Activated CD4-positive, CD25-positive, alpha-beta regulatory T cell treated with anti-CD3 and anti-CD28 coated beads, Interleukin-2, amount 50 U/mL, for 24 hours (primary cell): ENCODE measurements at regions not wholly inside any gene's neighbourhood (a gene's known extent, or its start where the extent isn't known, plus 50 kb on each side); places are given as distances from the start of the nearest gene placed in this dataset.

Experiments
- ATAC-seq, 2 donors: fragments of 150-1000 bp; cut with Tn5 transposase; one replicate each; pipeline ENCODE4 v1.10.0; 2021; ENCODE audit warnings: mild to moderate bottlenecking in 1 of 2, moderate library complexity in 1 of 2

DNA sequence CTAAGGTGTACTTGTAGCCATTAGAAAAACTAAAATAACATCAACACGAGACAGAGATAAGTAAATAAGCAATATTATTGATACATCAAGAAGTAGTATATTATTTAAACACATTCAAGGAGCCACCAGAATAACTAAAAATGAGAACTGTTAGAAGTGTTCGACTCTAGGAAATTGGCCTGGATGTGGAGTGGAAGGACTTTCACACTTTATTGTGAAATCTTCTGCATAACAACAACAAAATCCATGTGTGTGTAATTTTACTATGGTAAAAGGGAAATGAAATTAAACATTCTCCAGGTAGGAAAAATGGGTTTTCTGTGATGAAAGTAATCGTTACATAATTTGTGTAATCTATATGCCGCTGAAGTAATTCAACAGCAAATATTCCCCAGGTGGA is 96.3 kb upstream of the RNF152 start:
- no peak for ATAC-seq

DNA sequence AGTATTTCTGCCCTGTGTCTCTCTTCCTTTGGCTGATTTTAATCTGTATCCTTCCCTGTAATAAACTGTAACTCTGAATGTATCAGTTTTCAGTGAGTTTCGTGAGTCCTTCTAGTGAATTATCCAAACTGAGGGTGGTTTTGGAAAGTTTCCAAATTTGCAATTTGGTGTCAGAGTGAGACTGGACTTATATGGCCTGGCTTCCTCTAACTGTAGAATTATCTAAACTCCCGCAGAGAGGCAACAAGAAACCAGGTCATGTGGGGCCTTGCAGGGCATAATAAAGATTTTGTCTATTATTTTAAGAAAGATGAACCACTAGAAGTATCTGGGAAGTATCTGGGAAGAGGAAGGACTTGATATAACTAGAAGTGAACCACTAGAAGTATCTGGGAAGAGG is 95.3 kb upstream of the RNF152 start:
- ATAC-seq = no peak

DNA sequence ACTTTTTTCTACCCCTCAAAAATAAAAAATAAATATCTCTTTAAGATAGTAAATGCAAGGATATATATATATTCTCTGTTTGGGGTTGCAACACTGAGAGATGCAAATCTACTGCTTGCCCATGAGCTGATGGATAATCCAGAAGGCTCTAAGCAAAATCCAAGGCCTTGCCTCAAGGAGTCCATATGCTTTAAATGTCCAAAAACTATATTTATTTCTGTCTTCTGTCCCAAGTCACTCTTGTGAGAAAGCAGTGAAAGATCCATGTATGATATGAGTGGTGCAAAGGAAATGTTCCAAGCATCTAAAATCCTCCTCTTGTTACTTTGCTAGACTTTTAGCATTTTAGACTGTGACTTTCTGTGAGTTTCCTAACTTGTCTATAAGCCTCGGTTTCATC is 92.9 kb upstream of the RNF152 start:
- ATAC-seq = no peak

DNA sequence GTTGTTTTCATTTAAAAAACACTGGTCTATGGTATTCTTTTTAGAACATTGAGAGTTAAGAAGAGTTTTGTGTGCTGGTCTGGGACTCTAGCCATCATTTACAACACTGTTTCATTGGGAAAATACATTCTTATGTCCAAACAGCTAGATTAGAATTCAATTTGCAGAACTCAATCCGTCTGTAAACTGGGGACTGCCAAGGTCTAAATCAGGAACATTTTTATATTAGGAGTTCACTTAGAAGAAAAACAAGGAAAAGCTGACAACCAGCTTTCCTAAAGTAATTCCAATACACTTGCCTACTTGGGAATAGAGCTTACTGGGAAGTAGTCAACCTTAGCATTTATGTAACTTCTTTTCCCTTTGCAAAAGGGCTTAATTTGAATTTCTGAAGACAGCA is 91.5 kb upstream of the RNF152 start:
- ATAC-seq = no peak

DNA sequence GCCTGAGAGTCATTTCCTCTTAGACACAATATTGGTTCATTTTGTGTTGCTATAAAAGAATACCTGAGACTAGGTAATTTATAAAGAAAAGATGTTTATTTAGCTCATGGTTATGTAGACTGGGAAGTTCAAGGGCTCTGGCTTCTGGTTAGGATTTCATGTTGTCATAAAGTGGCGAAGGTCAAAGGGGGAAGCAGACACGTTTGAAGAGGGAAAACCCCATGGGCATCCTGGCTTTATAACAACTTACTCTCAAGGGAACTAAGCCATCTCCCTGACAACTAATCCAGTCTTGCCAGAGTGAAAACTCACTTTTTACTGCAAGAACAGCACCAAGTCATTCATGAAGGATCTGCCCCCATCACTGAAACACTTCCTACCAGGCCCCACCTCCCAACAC is 89.7 kb upstream of the RNF152 start:
- no peak for ATAC-seq

DNA sequence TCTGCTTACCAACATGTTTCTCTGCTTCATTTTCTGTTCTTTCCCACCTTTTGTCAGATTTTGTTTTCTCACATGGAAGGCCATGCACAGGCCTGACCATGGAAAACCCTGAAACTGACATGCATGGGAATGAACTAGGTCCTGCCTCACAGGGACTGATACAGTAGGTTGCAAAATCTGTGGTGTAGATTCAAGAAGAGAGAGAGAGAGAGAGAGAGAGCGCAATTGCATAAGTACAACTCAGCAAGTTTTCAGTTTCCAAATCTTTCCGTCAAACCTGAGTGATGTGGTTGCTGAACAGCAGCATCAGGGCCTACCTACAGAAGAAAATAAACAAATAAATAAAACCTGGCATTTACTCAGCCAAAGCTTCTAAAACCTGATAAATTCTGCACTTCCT is 87.5 kb upstream of the RNF152 start:
- no peak for ATAC-seq

- peak; percentile 81 to 86 for ATAC-seq
Observed at GRCh38 chr18:61975526-61976326, 82.9 kb upstream of the RNF152 start.

DNA sequence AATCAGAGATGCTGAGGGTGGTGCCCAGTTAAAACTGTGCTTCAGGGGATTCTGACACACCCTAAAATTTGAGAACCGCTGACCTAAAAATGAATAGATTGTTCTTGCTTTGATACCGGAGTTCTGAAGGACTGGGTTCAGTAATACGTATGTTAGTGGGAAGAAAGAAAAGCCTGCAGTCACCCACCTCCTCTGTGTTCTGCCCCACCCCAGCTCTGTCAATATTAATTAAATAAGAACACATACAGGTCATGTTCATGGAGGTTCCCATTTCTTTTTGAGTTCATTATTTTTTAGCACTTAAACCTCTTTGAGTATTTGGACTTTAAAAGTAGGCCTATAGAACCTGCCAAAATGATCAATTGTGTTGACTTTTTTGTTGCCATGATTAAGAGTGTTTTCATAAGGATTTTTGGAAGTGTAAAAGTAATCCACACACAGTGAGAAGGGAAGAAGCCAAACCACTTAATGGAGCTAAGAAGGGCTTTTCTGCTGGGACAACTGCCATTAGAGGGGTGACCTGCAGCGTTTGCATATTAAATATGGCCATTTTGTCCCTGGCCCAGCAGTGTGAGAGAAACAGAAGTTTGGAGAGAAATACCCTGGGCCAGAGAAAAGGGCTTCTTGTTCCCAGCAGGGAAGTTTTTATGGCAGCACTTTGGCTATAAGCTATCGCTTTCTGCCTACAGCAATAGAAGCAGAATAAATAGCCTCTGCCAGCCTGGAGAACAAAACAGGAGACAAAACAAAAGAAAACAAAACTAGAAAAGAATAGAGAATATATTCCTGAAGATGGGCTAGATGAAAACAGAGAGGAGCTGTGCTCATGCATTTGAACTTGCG is 80.7 kb upstream of the RNF152 start:
- ATAC-seq = no peak

DNA sequence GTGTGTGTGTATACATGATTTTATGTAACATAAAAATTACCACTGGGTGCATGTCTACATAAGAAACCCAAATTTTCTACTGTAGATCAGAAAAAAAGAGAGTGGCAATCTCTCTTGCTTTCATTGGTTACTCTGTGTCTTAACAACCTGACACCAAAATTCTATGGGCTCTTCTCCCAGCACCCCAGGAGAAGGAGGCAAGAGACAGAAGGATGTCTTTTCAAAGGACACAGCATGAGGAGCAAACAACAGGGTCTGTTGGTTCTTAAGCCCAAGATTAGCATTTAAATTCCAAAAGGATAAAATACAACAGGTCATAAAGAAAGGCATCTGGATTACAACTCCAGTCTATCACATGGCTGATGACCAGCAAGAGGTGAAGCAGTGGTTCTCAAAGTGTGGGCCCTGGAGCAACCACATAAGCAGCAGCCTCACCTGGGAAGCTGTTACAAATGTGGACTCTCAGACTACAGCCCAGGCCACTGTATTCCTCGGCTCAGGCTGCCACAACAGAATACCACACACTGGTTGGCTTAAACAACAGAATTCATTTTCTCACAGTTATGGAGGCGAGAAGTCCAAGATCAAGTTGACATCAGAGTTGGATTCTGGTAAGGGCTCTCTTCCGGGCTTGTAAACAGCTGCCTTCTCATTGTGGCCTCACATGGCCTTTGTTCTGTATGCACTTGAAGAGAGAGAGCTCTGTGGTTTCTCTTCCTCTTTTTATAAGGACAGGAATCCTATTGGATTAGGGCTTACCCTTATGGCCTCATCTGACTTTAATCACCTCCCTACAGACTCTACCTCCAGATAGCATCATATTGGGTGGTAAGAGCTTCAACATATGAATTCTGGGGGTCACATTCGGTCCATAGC is 79.8 kb upstream of the RNF152 start:
- ATAC-seq = no peak

- no peak for ATAC-seq
Observed at GRCh38 chr18:61967252-61967891, 74.6 kb upstream of the RNF152 start.

DNA sequence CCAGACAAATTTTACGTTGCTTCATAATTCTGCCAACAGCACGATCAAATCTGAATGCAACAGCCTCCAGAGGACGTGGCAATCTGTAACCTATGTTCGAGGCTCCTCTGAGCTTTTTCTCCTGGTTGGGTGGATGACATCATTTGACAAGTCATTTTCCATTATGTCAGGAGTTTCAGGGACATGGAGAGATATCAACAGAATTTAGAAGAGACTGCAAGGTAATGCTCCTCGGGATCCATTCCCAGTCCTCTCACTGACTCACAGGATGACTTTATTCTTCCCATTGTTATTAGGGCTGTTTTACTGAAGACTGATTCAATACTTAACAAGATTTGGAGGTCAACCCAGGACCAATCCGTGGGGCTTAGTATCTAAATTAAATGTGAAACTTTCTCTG is 72.5 kb upstream of the RNF152 start:
- ATAC-seq = no peak

DNA sequence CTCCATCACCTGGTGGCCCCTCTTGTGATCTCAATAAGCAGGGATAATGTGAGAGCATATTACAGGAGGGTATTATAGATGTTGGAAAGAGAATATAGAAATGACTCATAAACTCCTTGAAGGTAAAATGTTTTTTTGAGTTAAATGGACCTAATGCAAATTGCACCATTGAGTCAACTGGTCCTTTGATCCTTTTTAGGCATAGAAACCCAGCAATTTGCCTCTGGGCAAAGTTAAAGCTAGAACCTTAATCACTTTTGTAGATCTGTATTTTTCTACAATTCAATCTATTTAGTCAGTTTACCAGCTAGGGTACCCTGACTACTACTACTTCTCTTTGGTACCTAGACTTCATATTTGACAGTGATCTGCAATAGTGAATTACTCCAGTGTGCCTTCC is 71.8 kb upstream of the RNF152 start:
- no peak for ATAC-seq

DNA sequence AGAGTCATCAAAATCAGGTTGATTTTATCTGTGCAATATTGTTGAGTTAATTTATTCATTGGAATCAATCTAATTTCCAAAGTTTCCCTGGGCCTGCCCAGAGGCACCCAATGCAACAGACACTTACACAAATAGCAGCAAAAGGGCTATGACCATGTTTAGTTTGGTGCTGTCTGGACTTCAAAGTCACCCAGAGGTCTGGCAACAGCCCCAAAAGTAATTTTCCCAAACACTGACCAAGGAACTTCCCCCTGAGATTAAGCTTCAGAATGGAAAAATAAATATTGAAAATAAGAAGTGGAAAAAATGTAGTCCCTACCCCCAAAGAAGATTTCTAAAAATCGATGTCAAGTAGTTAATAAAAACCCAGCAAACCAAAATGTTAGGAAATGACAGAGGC is 70.9 kb upstream of the RNF152 start:
- no peak for ATAC-seq

DNA sequence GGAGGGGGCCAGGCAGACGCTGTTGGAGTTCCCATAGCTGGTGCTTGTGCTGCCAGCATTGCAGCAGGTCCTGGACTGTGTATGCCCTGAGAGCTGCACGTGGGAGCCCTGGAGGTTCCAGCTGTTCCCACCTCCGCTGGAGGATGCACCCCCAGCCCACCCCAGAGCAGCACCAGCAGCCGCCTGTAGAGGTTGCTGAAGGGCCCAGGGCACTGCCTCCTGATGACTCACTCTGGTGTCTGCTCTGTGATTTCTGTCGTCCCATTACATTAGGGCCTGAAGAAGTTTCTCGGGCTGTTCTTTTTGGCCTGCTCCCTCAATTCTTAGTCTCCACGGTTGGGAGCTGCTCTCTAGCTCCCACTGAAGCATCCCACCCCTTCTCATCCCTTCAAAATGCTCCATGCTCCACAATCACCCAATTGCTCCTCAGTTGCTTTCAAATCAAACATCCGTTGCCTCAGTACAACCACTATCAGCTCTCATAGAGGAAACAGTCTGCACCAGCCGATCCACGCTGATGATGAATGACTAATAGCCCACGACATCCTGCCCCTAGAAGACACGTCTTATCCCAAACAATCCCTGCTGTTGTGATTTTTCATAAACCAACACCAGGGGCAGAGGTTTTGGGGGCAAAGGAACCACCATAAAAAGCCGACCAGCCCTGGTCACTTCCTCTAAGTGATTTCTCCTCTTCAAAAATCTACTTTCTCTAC is 65.2 kb upstream of the RNF152 start:
- ATAC-seq = no peak

GRCh38 chr18:61955644-61956043 is 62.8 kb upstream of the RNF152 start:
- ATAC-seq = no peak

DNA sequence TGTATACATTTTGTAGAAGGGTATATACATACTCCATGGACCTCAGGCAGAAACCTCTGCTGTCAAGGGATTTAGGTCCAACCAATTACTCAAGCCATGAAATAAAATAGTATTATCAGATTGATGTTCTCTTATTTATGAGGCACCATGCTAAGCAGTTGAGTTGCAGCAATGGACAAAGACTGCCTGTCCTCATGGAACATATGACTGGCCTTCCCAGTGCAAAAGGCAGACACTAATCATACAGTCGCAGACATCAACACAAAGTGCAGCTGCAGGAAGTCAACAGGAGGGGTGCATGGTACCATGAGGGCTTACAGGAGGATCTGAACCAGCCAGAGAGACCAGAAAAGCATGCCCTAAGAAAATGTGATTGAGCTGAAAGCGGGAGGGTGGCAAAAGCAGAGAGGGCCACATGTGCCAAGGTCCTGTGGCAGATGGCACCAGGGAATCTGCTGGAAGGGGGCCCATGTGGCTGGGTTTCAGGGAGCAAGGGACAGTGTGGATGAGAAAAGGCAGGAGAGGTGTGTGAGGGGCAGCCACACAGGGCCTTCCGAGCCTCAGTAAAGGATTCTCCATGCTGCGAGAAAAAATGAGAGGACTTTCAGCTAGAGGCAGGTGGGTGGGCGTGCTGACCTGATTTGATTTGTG is 61.4 kb upstream of the RNF152 start:
- ATAC-seq = no peak

DNA sequence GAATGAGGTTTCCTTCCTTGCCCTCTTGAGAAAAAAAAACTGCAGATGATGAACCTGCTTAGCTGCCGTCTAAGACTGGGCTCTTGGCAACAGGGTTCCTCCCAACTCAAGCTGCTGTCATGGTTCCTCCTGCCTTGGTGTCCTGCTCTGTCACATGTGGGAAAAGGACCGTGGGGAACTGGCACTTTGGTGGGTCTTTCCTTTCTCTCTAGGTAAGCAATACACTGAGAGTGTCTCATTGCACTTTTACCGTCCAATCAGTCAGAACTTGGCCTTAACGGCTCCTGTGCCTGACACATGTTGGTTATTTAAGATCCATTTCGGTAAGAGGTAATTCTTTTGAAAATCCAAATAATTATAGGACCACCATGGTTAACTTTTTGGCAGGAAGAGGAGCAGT is 60.8 kb upstream of the RNF152 start:
- no peak for ATAC-seq

GRCh38 chr18:61953161-61953560 is 60.4 kb upstream of the RNF152 start:
- no peak for ATAC-seq

DNA sequence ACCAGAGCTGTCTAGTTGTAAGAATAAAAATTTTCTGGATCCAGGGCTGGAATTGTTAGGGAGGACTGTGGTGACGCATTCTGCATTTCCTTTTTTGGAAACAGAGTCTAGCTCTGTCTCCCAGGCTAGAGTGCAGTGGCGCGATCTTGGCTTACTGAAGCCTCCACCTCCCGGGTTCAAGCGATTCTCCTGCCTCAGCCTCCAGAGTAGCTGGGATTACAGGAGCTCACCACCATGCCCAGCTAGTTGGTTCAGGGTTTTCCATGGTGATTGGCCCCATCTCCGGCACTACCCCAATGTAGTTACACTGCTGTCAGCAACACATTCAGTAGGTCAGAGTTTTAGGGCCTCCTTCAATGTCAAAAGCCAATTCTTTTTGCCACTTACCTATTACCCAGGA is 58.6 kb upstream of the RNF152 start:
- no peak for ATAC-seq

- ATAC-seq = no peak
Observed at GRCh38 chr18:61950371-61950770, 57.6 kb upstream of the RNF152 start.

- ATAC-seq = no peak
Observed at GRCh38 chr18:61949946-61950345, 57.1 kb upstream of the RNF152 start.
